Hepatocyte (in vitro differentiated cells): ENCODE measurements at regions not wholly inside any gene's neighbourhood (a gene's known extent, or its start where the extent isn't known, plus 50 kb on each side); places are given as distances from the start of the nearest gene placed in this dataset.

Experiments
- DNase-seq: peaks from one replicate; pipeline ENCODE4 v3.0.0-alpha.2; 2016; ENCODE audit warnings: low spot score
- H2AFZ ChIP-seq: fragments of 200-600 bp; sonication (generic); 2 replicates; pipeline ENCODE4 v1.6.0; 2016; ENCODE audit warnings: antibody characterized with exemption, mild to moderate bottlenecking
- H3K27ac ChIP-seq: fragments of 200-600 bp; sonication (generic); 2 replicates; pipeline ENCODE4 v1.5.1; 2016; ENCODE audit warnings: mild to moderate bottlenecking
- H3K27me3 ChIP-seq: fragments of 200-600 bp; sonication (generic); 2 replicates; pipeline ENCODE4 v1.6.1; 2016
- H3K36me3 ChIP-seq: fragments of 200-600 bp; sonication (generic); replicated peaks from 2 replicates; pipeline ENCODE4 v1.5.1; 2016; ENCODE audit warnings: low read depth; ENCODE audit not compliant: insufficient read depth
- H3K4me1 ChIP-seq: fragments of 200-600 bp; sonication (generic); 2 replicates; pipeline ENCODE4 v1.5.1; 2016; ENCODE audit warnings: mild to moderate bottlenecking, moderate library complexity; ENCODE audit not compliant: insufficient read depth
- H3K4me2 ChIP-seq: fragments of 200-600 bp; sonication (generic); 2 replicates; pipeline ENCODE4 v1.6.0; 2016
- H3K4me3 ChIP-seq: fragments of 200-600 bp; sonication (generic); 2 replicates; pipeline ENCODE4 v1.5.1; 2016; ENCODE audit warnings: mild to moderate bottlenecking
- H3K79me2 ChIP-seq: fragments of 200-600 bp; sonication (generic); 2 replicates; pipeline ENCODE4 v1.6.0; 2017; ENCODE audit warnings: mild to moderate bottlenecking
- H3K9me2 ChIP-seq: fragments of 200-600 bp; sonication (generic); replicated peaks from 2 replicates; pipeline ENCODE4 v1.6.0; 2017; ENCODE audit warnings: mild to moderate bottlenecking; ENCODE audit not compliant: insufficient read depth
- H3K9me3 ChIP-seq: fragments of 200-600 bp; sonication (generic); 2 replicates; pipeline ENCODE4 v1.5.1; 2016; ENCODE audit warnings: low read depth, mild to moderate bottlenecking
- H4K20me1 ChIP-seq: fragments of 200-600 bp; sonication (generic); 2 replicates; pipeline ENCODE4 v1.6.0; 2016; ENCODE audit warnings: mild to moderate bottlenecking; ENCODE audit not compliant: insufficient read depth, poor library complexity, severe bottlenecking
- EZH2 ChIP-seq: fragments of 200-600 bp; sonication (generic); IDR thresholded peaks from 2 replicates; pipeline ENCODE4 v1.6.1; 2016; ENCODE audit warnings: antibody characterized with exemption, mild to moderate bottlenecking, borderline replicate concordance
- EZH2phosphoT487 ChIP-seq: fragments of 200-600 bp; sonication (generic); IDR thresholded peaks from one replicate; pipeline ENCODE4 v1.6.1; 2018; ENCODE audit warnings: antibody characterized with exemption, mild to moderate bottlenecking, low read depth, moderate library complexity; ENCODE audit not compliant: unreplicated experiment, severe bottlenecking
- WGBS: methylation state at CpG from one replicate; pipeline ENCODE4 v1.1.6; 2016; ENCODE audit warnings: low lambda C conversion rate; ENCODE audit errors: missing lambda C conversion rate; 5-methylcytosine and 5-hydroxymethylcytosine counted together
- TF ChIP-seq, protein P1 (sequence below): fragments of 200-600 bp; sonication (generic); IDR thresholded peaks from 2 replicates; pipeline ENCODE4 v1.5.1; 2016; ENCODE audit warnings: antibody characterized with exemption, mild to moderate bottlenecking; ENCODE audit not compliant: poor library complexity

DNA sequence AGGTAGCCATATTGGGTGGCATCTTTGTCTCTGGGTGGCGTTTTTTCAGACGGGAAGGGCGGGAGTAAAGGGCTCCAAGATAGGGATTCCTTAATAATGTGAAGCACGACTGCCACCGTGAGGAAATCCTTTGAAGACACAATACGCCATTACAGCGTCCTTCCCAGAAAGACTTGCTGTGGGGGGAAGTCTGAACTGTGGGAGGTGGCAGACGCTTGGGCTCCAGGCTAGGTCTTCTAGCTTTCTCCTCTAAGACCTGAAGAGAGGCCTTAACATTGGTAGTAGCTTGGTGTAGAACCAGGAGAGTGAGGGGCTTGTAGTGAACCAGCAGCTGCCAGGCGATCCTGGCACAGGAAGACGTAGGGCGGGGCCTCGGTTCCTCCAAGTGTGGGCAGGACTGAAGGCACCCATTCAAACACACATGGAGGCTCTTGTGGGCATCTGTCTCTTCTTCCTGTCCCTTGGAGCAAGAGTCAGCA, 197.3 kb downstream of the OR13H1 start:
- DNase-seq: no peak
- TF ChIP-seq EZH2: no peak
- TF ChIP-seq, protein P1, sequence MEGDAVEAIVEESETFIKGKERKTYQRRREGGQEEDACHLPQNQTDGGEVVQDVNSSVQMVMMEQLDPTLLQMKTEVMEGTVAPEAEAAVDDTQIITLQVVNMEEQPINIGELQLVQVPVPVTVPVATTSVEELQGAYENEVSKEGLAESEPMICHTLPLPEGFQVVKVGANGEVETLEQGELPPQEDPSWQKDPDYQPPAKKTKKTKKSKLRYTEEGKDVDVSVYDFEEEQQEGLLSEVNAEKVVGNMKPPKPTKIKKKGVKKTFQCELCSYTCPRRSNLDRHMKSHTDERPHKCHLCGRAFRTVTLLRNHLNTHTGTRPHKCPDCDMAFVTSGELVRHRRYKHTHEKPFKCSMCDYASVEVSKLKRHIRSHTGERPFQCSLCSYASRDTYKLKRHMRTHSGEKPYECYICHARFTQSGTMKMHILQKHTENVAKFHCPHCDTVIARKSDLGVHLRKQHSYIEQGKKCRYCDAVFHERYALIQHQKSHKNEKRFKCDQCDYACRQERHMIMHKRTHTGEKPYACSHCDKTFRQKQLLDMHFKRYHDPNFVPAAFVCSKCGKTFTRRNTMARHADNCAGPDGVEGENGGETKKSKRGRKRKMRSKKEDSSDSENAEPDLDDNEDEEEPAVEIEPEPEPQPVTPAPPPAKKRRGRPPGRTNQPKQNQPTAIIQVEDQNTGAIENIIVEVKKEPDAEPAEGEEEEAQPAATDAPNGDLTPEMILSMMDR: no peak
- no peak for TF ChIP-seq EZH2phosphoT487
- WGBS: 85% methylated on average over 12 of the region's 12 CpGs
- H3K9me2 ChIP-seq: no peaks in the 10 kb centered on the region
- H2AFZ ChIP-seq: no peak overlapping the region
- H3K27ac ChIP-seq: no peak overlapping the region
- H3K4me3 ChIP-seq: no peak overlapping the region
- no peaks in the 10 kb centered on the region for H4K20me1 ChIP-seq
- H3K36me3 ChIP-seq: no peaks in the 10 kb centered on the region
- no peaks in the 10 kb centered on the region for H3K79me2 ChIP-seq
- H3K9me3 ChIP-seq: no peaks in the 10 kb centered on the region
- no peaks in the 10 kb centered on the region for H3K4me1 ChIP-seq
- no peak overlapping the region for H3K4me2 ChIP-seq
- no peaks in the 10 kb centered on the region for H3K27me3 ChIP-seq

DNA sequence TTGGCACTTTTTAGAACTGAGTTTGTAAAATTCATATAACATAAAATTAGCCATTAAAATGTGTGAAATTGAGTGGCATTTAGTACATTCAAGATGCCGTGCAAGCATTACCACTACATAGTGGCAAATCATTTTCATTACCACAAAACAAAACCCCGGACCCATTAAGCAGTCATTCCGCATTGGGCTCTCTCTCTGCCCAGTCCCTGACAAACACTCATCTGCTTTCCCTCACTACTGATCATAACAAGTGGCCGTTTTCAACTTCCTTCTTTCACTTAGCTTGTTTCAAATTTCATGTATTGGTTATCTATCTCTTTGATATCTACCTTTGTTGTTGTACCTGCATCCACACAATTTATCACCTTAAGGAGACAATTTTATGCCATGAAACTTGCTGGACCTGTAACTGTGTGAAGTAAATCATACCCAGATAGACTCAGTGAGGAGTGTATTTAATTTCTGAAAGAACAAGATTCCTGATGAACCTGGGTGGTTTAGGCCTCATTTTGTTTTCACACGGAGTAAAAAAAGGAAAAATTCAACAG, 202.1 kb downstream of the OR13H1 start:
- Histone ChIP-seq H3K36me3 (no peaks in the 10 kb centered on the region), H3K4me3 (no peak overlapping the region), H3K9me3 (no peaks in the 10 kb centered on the region), H3K27ac (no peak overlapping the region), H2AFZ (no peak overlapping the region), H3K27me3 (no peaks in the 10 kb centered on the region), H3K4me1 (no peaks in the 10 kb centered on the region), H3K9me2 (no peaks in the 10 kb centered on the region), H4K20me1 (no peaks in the 10 kb centered on the region), H3K4me2 (no peak overlapping the region), H3K79me2 (no peaks in the 10 kb centered on the region)
- WGBS: 82% methylated on average over 5 of the region's 5 CpGs
- TF ChIP-seq EZH2phosphoT487: no peak
- TF ChIP-seq, protein P1: no peak
- TF ChIP-seq EZH2: no peak
- no peak for DNase-seq

DNA sequence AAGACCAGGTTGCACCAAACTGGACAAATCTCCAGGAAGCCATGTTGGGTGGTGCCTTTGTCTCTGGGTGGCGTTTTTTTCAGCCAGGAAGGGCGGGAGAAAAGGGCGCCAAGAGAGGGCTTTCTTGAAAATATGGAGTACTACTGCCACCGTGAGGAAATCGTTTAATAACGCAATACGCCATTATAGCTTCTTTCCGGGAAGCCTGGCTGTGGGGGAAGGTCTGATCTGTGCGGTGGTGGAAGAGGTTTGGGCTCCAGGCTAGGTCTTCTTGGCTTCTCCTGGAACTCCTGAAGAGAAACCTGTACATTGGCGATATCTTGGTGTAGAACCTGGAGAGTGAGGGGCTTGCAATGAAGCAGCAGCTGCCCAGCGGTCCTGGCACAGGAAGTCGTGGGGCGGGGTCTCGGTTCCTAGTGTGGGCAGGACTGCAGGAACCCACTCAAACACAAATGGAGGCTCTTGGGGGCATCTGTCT, 202.7 kb downstream of the OR13H1 start:
- TF ChIP-seq EZH2 (no peak), EZH2phosphoT487 (no peak)
- TF ChIP-seq, protein P1: no peak
- WGBS: 83% methylated on average over 14 of the region's 14 CpGs
- Histone ChIP-seq H3K9me3 (no peaks in the 10 kb centered on the region), H4K20me1 (no peaks in the 10 kb centered on the region), H3K4me2 (no peak overlapping the region), H3K27me3 (no peaks in the 10 kb centered on the region), H3K27ac (no peak overlapping the region), H3K36me3 (no peaks in the 10 kb centered on the region), H3K4me1 (no peaks in the 10 kb centered on the region), H3K9me2 (no peaks in the 10 kb centered on the region), H3K79me2 (no peaks in the 10 kb centered on the region), H2AFZ (no peak overlapping the region), H3K4me3 (no peak overlapping the region)
- no peak for DNase-seq
